ENCODE measurements at regions not wholly inside any gene's neighbourhood (a gene's known extent, or its start where the extent isn't known, plus 50 kb on each side); places are given as distances from the start of the nearest gene placed in this dataset.

DNA sequence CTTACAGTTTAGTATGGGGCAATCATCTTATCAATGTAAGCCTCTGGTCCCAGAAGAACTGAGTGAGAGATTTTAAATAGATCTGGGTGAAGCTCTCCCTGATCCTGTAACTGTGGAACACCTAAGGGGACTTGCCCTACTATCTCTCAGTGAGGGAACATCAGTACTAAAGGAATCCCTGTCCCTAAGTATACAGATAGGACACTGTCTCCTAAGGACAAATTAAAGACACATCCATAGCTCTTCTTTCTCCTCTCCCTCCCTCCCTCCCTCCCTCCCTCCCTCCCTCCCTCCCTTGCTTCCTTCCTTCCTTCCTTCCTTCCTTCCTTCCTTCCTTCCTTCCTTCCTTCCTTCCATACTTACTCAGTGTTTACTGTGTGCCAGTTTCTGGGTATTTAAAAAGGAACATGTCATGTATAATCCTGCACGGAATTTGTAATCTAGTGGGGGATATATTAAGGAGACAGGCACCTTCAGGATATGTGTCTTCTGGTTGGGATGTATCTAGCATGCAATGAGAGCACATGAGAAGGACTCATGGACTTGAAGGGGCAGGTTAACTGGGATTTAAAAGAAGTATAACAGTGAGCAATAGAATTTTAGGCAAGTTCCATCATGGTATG, 222.2 kb upstream of the ATP5MC3 start:
- TF ChIP-seq RAD21 (IDR thresholded peaks at IDR 0.05; ENCODE audit: low read depth) (no peak), CREB1 (IDR thresholded peaks at IDR 0.05; ENCODE audit: low read depth) (no peak), TAF1 (IDR thresholded peaks at IDR 0.05; ENCODE audit: low read depth) (no peak), CEBPB (IDR thresholded peaks at IDR 0.05) (no peak), EP300 (IDR thresholded peaks at IDR 0.05; ENCODE audit: borderline replicate concordance) (no peak), YY1 (IDR thresholded peaks at IDR 0.05; ENCODE audit: low read depth) (no peak), NFIC (IDR thresholded peaks at IDR 0.05) (no peak), FOXM1 (IDR thresholded peaks at IDR 0.05; ENCODE audit: borderline replicate concordance, low read depth) (no peak)
- TF ChIP-seq, protein P1, sequence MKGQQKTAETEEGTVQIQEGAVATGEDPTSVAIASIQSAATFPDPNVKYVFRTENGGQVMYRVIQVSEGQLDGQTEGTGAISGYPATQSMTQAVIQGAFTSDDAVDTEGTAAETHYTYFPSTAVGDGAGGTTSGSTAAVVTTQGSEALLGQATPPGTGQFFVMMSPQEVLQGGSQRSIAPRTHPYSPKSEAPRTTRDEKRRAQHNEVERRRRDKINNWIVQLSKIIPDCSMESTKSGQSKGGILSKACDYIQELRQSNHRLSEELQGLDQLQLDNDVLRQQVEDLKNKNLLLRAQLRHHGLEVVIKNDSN (IDR thresholded peaks at IDR 0.05) = no peak
- TF ChIP-seq, protein P2, sequence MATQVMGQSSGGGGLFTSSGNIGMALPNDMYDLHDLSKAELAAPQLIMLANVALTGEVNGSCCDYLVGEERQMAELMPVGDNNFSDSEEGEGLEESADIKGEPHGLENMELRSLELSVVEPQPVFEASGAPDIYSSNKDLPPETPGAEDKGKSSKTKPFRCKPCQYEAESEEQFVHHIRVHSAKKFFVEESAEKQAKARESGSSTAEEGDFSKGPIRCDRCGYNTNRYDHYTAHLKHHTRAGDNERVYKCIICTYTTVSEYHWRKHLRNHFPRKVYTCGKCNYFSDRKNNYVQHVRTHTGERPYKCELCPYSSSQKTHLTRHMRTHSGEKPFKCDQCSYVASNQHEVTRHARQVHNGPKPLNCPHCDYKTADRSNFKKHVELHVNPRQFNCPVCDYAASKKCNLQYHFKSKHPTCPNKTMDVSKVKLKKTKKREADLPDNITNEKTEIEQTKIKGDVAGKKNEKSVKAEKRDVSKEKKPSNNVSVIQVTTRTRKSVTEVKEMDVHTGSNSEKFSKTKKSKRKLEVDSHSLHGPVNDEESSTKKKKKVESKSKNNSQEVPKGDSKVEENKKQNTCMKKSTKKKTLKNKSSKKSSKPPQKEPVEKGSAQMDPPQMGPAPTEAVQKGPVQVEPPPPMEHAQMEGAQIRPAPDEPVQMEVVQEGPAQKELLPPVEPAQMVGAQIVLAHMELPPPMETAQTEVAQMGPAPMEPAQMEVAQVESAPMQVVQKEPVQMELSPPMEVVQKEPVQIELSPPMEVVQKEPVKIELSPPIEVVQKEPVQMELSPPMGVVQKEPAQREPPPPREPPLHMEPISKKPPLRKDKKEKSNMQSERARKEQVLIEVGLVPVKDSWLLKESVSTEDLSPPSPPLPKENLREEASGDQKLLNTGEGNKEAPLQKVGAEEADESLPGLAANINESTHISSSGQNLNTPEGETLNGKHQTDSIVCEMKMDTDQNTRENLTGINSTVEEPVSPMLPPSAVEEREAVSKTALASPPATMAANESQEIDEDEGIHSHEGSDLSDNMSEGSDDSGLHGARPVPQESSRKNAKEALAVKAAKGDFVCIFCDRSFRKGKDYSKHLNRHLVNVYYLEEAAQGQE (IDR thresholded peaks at IDR 0.05; ENCODE audit: low read depth) = no peak
- TF ChIP-seq, protein P3, sequence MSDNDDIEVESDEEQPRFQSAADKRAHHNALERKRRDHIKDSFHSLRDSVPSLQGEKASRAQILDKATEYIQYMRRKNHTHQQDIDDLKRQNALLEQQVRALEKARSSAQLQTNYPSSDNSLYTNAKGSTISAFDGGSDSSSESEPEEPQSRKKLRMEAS (IDR thresholded peaks at IDR 0.05) = no peak
